Spleen (tissue), 7 donors: ENCODE measurements at regions not wholly inside any gene's neighbourhood (a gene's known extent, or its start where the extent isn't known, plus 50 kb on each side); places are given as distances from the start of the nearest gene placed in this dataset.
"Not testable (repeated sequence)": the region's sequence is repeated elsewhere in the genome, so short reads cannot be mapped to it uniquely, and the experiment has no call there.

ENCODE experiments used
- CTCF ChIP-seq, 11 experiments: fragments of 200-600 bp in 7 of 11; fragments of 450-650 bp in 4 of 11; sonication (generic) in 4 of 11; IDR thresholded peaks in 8 of 11; conservative IDR thresholded peaks in 3 of 11; 1 replicate in 7 of 11; 2 replicates in 4 of 11; pipeline versions ENCODE4 v1.4.0 to v1.8.0; 2016 to 2021; ENCODE audit warnings: antibody characterized with exemption in 11 of 11, inconsistent platforms in 4 of 11, mild to moderate bottlenecking in 1 of 11
- POLR2A ChIP-seq, 3 donors: fragments of 450-650 bp; IDR thresholded peaks; one replicate each; pipeline ENCODE4 v1.5.1; 2017; ENCODE audit warnings: antibody characterized with exemption in 3 of 3, mild to moderate bottlenecking in 1 of 3
- POLR2AphosphoS5 ChIP-seq, 3 donors: sonication (generic); formaldehyde crosslinking; IDR thresholded peaks; one replicate each; pipeline ENCODE4 v1.5.1; 2017; ENCODE audit warnings: antibody characterized with exemption in 3 of 3
- donor health status: DM: no; HTN: no; CAD: no; lungs with moderate emphysema.
- donor health status: DM: no; HTN: no; CAD: no.
- donor health status: DM: no; HTN: no; CAD: no.

DNA sequence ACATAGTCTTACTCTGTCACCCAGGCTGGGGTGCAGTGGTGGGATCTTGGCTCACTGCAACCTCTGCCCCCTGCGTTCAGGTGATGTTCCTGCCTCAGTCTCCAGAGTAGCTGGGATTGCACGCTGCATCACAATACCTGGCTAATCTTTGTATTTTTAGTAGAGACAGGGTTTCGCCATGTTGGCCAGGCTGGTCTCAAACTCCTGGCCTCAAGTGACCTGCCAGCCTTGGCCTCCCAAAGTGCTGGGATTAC, 79.0 kb downstream of the LHX9 start:
- not testable (repeated sequence) for TF ChIP-seq CTCF (IDR thresholded peaks at IDR 0.05 in 8 of 11, conservative IDR thresholded peaks at IDR 0.05 in 3 of 11); POLR2A (IDR thresholded peaks at IDR 0.05); POLR2AphosphoS5 (IDR thresholded peaks at IDR 0.05)
